ENCODE measurements at regions not wholly inside any gene's neighbourhood (a gene's known extent, or its start where the extent isn't known, plus 50 kb on each side); places are given as distances from the start of the nearest gene placed in this dataset.

- TF ChIP-seq POLR2A (IDR thresholded peaks at IDR 0.05) = no peak
- TF ChIP-seq POLR2AphosphoS5 (IDR thresholded peaks at IDR 0.05) = no peak
- no peak for TF ChIP-seq EP300 (IDR thresholded peaks at IDR 0.05; ENCODE audit: low read depth)
- no peak for TF ChIP-seq CTCF (IDR thresholded peaks at IDR 0.05)
Observed at GRCh38 chr9:79163544-79163943, 408.2 kb upstream of the TLE4 start.

Measured in transverse colon (tissue), 4 donors.